ENCODE measurements at regions not wholly inside any gene's neighbourhood (a gene's known extent, or its start where the extent isn't known, plus 50 kb on each side); places are given as distances from the start of the nearest gene placed in this dataset.

DNA sequence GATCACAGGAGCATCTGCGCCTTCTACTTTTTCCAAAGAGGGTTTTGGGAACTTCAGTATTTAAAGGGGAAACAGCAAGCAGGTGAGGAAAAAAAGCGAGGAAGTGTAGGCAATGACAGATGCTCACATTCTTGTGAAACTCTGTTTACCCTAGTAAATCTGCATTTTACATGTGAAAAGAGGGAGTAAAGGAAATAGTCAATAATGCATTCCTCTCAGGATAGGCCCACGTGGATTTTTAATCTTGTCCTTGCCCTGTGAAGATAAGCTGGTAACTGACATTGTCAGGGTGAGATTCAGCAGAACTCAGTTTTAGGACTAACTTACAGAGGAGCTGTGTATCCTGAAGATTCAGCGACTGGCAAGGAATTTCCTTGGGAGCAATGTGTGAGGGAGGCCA lies 1119.2 kb upstream of the TMEM132C start:
- TF ChIP-seq, protein P1, sequence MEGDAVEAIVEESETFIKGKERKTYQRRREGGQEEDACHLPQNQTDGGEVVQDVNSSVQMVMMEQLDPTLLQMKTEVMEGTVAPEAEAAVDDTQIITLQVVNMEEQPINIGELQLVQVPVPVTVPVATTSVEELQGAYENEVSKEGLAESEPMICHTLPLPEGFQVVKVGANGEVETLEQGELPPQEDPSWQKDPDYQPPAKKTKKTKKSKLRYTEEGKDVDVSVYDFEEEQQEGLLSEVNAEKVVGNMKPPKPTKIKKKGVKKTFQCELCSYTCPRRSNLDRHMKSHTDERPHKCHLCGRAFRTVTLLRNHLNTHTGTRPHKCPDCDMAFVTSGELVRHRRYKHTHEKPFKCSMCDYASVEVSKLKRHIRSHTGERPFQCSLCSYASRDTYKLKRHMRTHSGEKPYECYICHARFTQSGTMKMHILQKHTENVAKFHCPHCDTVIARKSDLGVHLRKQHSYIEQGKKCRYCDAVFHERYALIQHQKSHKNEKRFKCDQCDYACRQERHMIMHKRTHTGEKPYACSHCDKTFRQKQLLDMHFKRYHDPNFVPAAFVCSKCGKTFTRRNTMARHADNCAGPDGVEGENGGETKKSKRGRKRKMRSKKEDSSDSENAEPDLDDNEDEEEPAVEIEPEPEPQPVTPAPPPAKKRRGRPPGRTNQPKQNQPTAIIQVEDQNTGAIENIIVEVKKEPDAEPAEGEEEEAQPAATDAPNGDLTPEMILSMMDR (IDR thresholded peaks at IDR 0.05; ENCODE audit: control extremely low read depth in 1 of 3, insufficient read depth in 1 of 3, low read depth in 1 of 3, low read length in 3 of 3), result no peak
- no peak for TF ChIP-seq SRF (IDR thresholded peaks at IDR 0.05; ENCODE audit: low read depth, low read length)
- TF ChIP-seq NRF1 (IDR thresholded peaks at IDR 0.05; ENCODE audit: low read depth, low read length), result no peak
- TF ChIP-seq, protein P2, sequence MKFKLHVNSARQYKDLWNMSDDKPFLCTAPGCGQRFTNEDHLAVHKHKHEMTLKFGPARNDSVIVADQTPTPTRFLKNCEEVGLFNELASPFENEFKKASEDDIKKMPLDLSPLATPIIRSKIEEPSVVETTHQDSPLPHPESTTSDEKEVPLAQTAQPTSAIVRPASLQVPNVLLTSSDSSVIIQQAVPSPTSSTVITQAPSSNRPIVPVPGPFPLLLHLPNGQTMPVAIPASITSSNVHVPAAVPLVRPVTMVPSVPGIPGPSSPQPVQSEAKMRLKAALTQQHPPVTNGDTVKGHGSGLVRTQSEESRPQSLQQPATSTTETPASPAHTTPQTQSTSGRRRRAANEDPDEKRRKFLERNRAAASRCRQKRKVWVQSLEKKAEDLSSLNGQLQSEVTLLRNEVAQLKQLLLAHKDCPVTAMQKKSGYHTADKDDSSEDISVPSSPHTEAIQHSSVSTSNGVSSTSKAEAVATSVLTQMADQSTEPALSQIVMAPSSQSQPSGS (IDR thresholded peaks at IDR 0.05; ENCODE audit: low read length), result 0 out of 2 replicates have a peak, but pooled peaks have one; percentile 39
- no peak for TF ChIP-seq POLR2A (IDR thresholded peaks at IDR 0.05; ENCODE audit: control extremely low read depth in 1 of 2, low read depth in 2 of 2, low read length in 2 of 2)
- no peak for TF ChIP-seq EZH2 (IDR thresholded peaks at IDR 0.05; ENCODE audit: low read depth, low read length, severe bottlenecking)
- TF ChIP-seq, protein P3, sequence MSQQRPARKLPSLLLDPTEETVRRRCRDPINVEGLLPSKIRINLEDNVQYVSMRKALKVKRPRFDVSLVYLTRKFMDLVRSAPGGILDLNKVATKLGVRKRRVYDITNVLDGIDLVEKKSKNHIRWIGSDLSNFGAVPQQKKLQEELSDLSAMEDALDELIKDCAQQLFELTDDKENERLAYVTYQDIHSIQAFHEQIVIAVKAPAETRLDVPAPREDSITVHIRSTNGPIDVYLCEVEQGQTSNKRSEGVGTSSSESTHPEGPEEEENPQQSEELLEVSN (IDR thresholded peaks at IDR 0.05), result peak; percentile 64; the same call in 1 of the 2 replicates
- no peak for TF ChIP-seq KDM1A (IDR thresholded peaks at IDR 0.05; ENCODE audit: borderline replicate concordance, low read length)
- peak; percentile 22; the same call in 1 of the 2 replicates for TF ChIP-seq TEAD4 (IDR thresholded peaks at IDR 0.05; ENCODE audit: low read depth, low read length)
- no peak for TF ChIP-seq BRCA1 (IDR thresholded peaks at IDR 0.05; ENCODE audit: low read depth, low read length)
- no peak for TF ChIP-seq RFX5 (IDR thresholded peaks at IDR 0.05; ENCODE audit: borderline replicate concordance, low read depth, low read length)
- TF ChIP-seq CEBPB (IDR thresholded peaks at IDR 0.05; ENCODE audit: low read depth, low read length), result no peak
